ENCODE measurements at regions not wholly inside any gene's neighbourhood (a gene's known extent, or its start where the extent isn't known, plus 50 kb on each side); places are given as distances from the start of the nearest gene placed in this dataset.

- DNase-seq = no peak
These were observed 92.9 kb upstream of the MAST4 start for GRCh38 chr5:66503203-66503789.

DNA sequence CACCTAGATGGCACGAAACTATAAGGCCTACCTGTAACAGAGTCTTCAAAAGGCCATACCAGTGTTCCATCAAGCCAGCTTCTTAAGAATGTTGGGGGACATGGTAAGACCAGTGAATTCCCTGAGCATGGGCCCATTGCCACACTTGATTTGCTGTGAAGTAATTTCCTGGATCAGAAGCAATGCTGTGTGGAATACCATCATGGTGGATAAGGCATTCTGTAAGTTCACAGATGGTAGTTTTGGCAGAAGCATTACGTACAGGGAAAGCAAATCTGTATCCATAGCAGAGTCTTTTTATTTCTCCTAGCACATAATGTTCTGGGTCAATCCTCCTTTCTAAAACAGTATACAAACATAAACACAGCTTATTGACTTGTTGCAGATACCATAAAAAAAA lies 89.1 kb upstream of the MAST4 start:
- no peak for DNase-seq

GRCh38 chr5:66511491-66511890 lies 84.7 kb upstream of the MAST4 start:
- no peak for DNase-seq

- no peak for DNase-seq
These were observed 83.1 kb upstream of the MAST4 start for GRCh38 chr5:66513130-66513529.

DNA sequence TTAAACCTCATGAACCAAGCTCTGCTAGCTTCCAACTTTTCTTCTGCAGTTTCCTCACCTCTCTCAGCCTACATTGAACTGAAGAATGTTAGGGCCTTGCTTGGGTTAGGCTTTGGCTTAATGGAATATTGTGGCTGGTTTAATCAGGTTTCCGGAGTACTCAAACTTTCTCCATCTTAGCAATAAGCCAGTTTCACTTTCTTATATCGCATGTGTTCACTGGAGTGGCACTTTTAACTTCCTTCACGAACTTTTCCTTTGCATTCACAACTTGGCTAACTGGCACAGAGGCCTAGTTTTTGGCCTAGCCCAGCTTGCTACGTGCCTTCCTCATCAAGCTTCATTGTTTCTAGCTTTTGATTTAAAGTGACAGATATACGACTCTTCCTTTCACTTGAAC lies 81.0 kb upstream of the MAST4 start:
- DNase-seq = no peak

DNA sequence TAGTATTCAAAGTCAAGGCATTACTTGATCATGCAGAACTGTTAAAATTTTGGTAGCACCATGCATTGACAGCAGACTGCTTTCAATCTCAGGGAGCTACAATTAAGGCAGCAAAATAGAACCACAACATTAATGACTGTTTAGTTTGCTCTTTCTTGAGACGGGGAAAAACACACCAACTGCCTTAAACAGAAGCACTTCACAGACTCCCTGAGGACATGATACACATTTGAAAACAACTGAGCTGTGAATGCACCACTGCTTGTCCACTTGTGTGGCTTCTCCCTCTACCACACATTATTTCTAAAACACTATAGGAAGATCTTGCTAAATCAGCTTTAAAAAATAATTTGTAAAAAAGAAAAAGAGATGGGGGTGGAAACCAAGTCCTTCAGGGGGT lies 79.6 kb upstream of the MAST4 start:
- no peak for DNase-seq

DNA sequence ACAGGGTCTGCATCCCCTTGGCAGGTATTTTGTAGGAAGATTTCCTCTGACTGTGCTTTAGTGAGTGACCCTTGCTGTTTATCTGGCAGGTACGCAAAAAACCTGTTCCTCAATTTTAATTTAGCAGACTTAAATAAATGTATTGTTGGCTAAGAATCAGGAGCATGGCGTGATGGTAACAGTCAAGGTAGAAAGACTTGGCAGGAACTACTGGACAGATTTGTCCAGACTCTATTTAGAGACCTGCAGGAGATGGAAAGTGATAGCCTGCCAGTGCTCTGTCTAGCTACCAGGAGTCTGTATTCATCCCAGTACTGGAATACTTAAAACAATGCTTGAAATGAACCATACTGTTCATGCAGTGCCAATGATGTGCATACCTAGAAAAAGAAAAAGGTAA lies 78.8 kb upstream of the MAST4 start:
- no peak for DNase-seq

DNA sequence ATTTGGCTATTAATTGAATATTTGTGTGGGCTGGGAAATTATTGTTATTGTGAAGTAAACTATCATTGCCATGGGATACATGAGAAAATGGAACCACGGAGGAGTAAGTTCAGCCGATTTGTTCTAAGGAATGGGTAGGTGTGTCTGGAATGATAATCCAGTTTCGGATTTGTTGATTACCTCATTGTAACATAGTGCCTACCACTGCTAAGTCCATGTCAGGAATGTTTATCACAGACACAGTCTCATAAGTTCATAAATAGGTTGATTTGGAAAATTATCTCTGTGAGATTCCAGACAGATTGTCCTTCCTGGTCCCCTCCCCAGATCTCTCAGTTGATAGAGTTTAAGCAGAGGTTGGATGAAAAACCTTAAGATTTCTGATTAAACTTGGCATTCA lies 78.1 kb upstream of the MAST4 start:
- DNase-seq = no peak

- peak; percentile 20 for DNase-seq
These were observed 77.4 kb upstream of the MAST4 start for GRCh38 chr5:66518753-66519152.

- no peak for DNase-seq
These were observed 76.6 kb upstream of the MAST4 start for GRCh38 chr5:66519626-66520025.

- DNase-seq = no peak
These were observed 75.3 kb upstream of the MAST4 start for GRCh38 chr5:66520854-66521253.

DNA sequence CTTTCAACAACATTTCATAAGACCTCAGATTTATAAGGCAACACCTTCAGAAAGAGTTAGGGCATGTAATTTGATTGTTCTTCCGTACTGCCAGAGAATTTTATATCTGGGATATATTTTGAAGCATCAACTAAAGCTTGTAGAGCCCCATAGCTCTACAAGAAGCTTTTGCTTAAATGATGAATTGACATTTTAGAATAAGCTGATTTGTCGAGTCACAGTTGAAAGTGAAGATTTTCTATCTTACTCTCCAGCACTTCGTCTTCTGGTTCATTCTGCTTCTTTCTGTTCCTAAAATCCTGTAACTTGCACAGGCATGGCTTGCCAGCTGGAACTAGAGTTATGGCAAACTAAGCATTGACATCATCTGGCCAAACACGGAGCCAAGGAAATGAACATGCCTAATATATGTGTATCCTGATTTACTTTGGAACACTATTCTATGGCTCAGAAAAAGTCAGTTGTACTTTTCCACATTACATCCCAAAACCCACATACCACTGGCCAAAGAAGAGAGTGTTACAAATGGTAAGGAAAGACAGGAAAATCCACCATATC lies 68.6 kb upstream of the MAST4 start:
- DNase-seq = no peak

DNA sequence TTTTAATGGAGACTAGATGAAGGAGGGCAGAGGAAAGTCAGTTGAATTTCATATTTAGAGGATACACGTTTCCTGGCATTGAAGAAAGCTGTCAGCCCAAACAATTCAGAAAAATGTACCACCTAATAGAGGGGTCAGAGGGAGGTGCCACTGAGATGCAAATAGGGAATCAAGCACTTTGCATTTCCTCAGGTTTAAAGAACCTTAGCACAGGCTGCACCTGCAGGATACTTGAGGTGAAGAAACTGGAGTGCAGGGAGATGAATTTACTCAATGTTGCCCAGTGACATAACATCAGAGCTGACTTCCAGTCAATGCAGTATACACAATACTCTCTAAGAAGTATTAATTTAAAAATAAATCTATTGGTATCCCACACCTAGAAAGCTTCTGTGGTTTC lies 67.0 kb upstream of the MAST4 start:
- DNase-seq = no peak

GRCh38 chr5:66529704-66530103 lies 66.5 kb upstream of the MAST4 start:
- DNase-seq = no peak

DNA sequence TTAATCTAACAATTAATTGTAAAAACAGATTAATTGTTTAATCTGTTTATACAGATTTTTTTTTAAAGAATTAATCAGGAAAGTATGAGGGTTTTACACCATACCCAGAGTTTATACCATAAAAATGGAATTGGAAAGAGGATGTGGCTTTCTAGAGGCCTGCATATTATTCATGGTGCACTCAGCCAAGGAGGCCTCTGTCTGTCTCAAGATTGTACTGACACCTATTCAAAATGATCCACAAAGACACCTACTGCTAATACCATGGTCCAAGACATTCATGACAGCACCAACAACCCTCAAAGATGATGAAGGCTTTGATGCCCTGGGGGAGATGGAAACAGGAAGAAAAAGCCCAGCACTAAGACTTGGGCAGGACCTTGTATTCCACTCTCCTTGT lies 58.1 kb upstream of the MAST4 start:
- DNase-seq = no peak

DNA sequence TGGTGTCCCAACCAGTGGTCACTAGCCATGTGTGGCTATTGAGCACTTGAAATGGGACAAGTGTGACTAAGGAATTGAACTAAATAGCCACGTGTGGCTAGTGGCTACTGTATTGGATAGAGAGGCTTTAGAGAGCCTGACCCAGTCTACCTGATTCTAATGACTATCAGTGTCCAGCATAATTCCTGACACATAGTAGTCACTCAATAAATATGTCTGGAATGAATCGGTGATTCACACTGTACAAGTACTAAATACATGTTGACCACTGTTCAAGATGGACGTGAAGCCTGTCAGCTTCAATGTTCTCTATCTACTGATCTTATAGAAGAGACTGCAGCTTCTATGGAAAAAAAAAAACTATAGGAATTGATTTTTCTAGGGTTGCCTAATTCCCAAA lies 57.7 kb upstream of the MAST4 start:
- peak; percentile 37 for DNase-seq

- DNase-seq = no peak
These were observed 56.1 kb upstream of the MAST4 start for GRCh38 chr5:66540078-66540477.

GRCh38 chr5:66542711-66543110 lies 53.5 kb upstream of the MAST4 start:
- no peak for DNase-seq
